Skeletal muscle cell (primary cell): ENCODE measurements at regions not wholly inside any gene's neighbourhood (a gene's known extent, or its start where the extent isn't known, plus 50 kb on each side); places are given as distances from the start of the nearest gene placed in this dataset.

Experiments used
- DNase-seq: peaks from one replicate; pipeline ENCODE4 v3.0.0-alpha.2; 2010; ENCODE audit warnings: low read depth
- H3K4me3 ChIP-seq: 2 replicates; pipeline ENCODE4 v1.5.1; 2011; ENCODE audit warnings: low read depth, mild to moderate bottlenecking, control low read depth, low read length, moderate library complexity

DNA sequence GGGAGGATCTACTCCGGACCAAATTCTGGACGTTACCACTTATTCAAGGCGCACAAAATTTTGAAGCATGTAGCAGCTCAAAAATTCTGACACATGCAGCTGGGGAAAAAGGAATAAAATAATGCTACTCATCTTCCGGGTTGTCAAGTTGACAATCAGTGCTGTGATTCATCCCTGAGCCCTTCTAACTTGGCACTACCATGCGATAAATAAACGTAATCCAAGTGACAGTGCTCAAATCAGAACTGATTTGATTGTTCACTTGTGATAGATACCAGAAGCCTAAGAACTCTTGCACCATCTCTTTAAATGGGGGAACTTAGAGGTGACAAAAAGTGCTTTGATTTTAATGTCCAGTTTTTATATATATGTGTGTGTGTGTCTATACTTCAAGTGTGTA, 230.2 kb upstream of the TLE4 start:
- no peak overlapping the region for H3K4me3 ChIP-seq
- no peak for DNase-seq

DNA sequence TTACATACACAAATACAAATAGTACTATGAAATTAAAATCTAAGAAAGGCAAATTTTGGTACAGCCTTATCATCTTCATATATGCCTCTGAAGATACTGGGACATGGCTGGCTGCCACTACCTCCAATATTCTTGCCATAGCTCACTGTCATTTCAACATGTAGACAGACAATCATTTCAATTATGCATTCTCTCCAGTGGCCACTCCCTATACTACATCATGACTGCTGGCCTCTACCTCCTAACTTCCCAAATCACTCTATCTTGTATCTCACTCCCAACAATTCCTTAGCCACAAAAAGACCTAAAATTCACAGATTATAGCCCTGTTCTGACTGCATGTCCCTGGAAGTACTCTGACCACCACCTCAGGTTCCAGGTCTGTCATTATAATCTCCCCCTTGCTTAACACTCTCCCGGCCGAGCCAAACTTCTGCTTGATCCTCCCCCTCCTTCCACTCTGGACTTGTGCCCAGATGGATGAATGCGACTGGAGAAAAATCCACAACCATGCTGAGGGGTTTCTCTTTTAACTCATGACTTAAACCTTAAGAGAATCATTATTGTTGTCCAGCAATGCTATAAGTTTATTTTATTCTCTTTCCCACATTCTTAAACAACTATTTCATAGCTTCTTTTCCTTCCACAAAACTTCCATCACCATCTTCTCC, 225.3 kb upstream of the TLE4 start:
- no peak overlapping the region for H3K4me3 ChIP-seq
- DNase-seq = no peak

DNA sequence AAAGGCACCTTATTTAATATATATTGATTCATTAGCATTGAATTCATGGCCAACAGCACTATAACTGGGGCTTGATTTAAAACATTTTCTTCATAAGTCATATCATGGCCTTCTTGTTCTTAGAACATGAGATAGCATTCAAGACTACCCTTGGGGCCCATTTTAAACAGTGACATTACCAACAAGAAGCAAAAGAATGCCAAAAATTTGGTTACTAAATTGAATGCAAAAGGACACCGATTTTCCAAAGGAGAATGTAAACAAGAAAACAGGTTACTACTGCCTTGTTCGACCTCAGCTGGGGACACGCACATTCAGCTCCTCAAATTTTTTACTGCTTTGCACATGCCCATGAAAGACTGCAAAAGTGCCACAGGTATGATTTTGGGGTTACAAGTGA, 219.4 kb upstream of the TLE4 start:
- H3K4me3 ChIP-seq = no peak overlapping the region
- no peak for DNase-seq

DNA sequence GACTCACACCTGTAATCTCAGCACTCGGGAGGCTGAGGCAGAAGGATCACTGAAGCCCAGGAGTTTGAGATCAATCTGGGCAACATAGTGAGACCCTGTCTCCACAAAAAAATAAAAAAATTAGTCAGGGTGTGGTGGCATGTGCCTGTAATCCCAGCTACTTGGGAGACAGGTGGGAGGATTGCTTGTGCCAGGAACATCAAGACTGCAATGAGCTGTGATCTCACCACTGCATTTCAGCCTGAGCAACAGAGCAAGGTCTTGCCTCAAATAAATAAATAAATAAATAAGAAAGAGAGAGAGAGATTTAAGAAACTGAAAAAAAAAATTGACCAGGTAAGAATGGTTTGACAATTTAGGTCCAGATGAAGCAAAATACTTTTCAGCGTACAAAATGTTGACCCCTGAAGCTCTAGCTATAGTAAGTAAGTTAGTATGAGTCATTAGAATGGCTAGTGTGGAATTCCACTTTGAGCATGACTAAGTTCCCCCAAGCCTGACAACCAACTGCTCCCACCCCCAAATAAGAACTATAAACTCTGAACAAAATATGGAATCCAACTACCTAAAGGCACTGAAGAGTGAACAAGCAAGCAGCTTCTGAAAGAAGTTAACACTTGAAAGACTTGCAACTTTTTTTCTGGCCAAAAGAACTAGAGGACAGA, 217.8 kb upstream of the TLE4 start:
- no peak overlapping the region for H3K4me3 ChIP-seq
- peak; percentile 21 for DNase-seq

DNA sequence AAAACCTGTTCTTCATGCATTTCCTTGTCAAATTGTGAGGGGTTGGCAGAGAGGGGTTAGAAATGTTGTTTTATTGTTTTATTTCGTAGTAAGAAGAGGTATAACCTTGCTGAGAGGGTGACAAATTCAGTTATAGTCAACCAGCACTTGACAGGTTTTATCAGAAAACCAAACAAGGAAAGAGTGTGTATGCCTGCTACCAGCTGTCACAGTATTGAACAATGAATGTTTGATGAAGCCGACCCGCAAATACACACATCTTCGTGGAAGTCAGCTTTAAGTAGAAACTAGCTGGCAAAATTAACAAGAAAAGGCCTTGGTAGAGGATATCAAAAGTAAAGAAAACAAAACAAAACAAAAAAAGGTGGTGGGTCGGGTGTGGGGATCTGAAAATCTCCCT, 214.6 kb upstream of the TLE4 start:
- no peak for DNase-seq
- no peak overlapping the region for H3K4me3 ChIP-seq

DNA sequence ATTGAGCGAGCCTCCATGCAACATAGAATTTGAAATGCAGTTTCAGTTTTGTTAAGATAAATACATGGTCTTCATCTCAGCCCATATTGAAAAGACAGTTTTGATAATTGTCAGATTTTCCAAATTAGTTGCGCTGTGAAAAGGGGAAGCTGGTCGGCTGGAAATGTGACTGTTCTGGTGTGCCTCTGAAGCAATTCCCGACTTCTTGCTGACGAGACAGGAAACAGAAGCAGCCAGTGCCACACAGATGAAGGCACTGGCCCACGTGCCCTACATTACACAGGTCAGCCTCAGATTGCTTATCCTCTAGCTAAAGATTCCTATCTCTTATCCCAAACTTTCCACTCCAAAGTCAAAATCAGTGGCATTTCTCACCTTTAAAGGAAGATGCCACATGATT, 214.1 kb upstream of the TLE4 start:
- H3K4me3 ChIP-seq = no peak overlapping the region
- DNase-seq = no peak

DNA sequence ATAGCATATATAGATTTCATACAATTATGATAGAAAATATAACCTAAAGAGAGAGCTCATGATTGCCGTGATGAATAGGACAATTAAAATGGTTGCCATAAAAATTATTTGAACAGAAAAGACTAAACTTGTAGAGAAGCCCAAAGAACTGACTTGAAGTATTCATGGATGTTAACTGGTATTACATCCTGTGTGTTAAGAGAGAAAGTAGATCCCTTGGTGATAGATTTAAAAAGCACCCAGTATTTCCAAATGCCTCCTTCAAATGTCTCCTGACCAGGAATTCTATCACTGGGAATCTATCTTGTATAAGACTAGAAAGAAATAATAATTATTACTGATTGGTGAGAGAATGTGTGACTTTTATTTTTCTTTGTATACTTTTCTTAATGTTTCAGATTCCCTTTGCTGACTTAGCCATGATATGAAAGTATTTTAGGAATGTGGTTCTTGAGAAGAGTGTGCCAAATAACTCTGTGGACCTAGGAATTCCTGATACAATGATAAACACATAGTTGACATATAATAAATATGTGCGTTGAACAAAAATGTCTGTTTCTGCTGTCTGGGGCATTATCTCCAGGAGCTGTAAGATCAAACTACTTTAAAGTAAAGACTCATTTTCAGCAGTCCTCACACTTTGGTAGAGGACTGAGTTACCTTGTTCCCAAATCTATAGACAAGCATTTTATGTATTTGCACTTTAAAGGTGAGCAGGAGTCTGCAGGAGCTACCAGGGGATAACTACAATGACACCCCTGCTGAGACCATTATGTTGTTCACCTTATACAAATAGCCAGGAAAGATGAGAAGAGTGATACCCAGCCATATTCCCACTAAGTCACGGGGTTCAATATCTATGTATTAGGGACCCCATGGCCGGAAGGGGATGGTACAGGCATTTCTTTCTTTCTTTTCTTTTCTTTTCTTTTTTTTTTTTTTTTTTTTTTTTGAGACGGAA, 211.1 kb upstream of the TLE4 start:
- H3K4me3 ChIP-seq = no peak overlapping the region
- no peak for DNase-seq

DNA sequence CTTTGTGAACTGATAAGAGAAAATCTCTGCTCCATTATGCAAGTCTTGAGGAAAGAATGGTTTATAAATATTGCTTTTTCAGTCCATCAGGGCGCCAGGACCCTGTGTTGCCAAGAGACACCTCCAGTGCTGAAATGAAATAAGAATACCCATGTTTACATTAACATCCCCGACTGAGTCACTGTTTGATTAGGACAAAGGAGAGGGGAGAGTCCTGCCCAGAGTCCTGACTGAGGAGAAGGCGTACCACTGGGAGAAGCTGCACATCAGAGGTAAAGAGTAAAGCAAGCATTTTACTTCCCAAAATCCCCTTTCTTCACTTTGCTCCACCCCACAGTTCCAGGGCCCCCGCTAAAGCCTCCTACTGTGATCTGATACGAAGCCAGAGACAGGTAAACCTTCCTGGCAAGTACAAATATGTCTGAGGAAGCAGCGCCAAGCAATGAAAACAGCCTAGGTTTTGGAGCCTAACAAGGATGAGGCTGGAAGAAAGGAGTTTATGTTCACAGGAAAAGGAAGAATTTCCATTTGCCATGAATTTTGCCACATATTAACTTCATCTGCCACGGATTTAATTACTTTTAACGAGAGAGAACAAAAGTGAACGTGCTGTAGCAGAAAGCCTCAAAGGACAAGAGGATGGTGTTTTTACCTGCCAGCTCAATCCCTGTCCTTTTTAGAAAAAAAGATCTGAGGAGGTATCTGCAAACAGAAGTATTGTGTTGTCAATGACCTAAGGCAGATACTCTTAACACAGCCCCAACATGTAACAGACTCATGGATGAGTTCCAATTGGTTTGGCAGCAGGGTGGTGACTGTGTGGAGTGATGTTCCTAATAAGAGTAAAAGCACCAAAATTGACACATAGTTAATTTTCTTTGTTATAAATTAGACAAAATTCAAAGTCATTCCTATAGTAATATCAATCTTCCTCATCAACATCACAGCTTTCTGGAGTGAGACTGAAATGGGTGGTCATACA, 209.4 kb upstream of the TLE4 start:
- DNase-seq = no peak
- no peak overlapping the region for H3K4me3 ChIP-seq

DNA sequence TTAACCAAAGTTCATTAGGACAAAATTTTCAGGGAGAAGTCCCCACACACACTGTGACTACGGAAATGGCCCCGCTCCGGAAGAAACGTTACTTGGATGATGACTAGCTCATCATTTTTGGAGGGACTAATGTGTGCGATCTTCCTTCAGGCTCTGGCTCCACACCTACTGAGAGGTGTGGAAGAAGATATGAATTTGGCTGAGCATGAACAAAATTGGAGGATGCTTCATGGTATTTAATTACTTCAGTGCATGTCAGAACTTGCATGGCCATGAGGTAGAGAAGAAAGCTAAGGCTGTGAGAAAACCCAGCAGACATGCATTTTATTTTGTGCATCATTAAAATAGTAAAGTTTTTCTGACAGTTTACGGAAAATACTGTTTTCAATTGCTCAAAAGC, 202.1 kb upstream of the TLE4 start:
- no peak overlapping the region for H3K4me3 ChIP-seq
- DNase-seq = no peak

DNA sequence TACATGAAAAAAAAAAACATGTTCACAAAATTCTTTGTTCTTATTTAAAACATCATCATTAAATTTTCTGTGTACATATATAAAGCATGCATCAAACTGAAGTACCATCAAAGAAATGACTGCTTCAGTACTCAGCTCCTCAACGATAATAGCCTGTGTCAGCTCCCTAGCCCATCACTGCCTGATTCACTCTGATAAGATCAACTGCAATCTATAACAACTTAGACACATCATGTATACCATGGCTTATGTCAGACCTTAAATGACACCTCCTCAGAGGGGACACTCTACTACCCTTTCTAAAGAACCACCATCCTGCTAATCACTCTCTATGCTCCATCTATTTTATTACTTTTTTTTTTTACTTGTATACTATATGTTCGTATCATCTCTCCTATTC, 200.5 kb upstream of the TLE4 start:
- DNase-seq = no peak
- H3K4me3 ChIP-seq = no peak overlapping the region

DNA sequence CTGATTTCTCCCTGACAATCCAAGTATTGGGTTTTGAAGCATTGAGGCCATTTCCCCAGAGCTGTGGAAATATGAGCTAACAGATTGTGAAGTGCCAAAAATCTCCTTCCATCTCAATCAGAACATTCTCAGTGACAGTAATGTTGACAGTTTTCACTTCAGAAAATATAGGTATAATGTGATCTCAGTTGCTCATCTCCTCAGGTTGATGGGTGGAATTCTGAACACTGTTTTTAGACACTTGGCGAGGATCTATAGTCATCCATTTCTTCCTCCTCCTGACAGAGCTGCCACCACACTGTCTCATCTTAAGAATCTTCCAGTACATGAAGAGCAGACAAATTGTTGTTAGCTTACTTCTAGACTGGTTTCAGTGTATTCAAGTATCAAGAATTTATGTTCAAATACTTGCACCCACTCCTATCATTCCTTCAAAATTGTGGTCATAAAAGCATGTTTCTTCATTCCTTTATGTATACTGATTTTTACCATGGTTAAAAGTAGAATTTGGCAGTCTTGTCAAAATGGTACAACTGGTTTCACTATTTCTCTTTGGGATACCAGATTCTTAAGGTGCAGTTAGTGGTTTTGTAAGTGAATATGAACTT, 199.7 kb upstream of the TLE4 start:
- no peak for DNase-seq
- H3K4me3 ChIP-seq = no peak overlapping the region

DNA sequence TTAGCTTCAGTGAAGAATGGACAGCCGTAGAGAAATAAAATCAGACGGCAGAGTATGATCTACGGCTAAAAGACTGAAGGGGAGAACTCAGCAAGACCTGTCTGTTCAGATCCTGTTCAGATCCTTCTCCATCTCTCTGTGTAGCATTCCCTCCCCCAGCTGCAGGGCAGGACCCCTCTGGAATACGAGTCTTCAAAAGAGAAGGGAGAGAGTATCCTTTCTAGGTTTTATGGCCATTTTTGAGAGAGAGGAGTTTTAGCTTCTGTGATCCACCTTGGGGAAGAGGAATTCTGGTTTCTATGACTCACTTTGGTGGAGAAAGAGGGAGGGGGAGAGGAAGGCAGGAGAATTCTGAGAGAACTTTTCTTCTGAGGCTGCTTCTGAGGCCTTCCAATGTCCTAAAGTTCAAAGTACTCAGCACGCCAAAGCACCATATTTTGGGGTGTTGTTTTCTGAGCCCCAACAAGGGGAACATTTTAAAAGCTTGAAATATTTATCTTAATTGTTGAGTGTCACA, 194.4 kb upstream of the TLE4 start:
- no peak overlapping the region for H3K4me3 ChIP-seq
- no peak for DNase-seq

DNA sequence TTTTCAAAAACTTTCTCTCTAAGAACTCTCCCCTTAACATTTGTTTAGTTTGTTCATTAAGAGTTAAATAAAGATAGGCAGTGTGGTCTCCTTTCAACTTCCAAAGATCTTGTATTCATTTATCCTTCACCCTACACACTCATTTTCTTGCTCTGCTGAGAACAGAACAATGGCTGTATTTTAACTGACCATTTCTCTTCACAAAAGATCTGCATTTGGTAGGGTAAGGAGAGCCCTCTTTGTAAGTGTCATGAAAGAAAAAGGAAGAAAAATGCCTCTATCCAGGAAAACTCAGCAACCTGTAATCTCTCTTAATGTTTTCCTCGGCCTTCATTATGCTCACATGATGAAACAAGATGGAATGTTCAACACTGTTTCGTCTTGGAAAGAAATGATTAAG, 193.7 kb upstream of the TLE4 start:
- DNase-seq = no peak
- H3K4me3 ChIP-seq = no peak overlapping the region

DNA sequence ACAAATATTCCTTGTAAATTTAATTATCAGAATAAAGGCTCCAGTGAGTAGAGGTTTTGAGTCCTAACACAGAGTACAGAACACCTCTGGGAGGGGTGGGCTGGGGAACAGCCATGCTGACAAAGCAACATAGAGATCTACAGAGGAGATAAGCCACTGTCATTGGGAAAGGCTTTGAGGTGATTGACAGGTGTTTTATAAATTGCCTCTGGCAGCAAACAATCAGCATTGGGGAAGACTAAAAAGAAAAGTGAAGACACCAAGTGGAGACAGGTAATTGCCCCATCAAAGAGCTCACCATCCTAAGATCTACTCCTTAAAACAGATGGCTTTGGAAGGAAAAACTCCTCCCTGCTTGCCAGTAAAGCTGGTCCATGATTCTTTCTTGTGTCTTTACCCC, 189.7 kb upstream of the TLE4 start:
- H3K4me3 ChIP-seq = no peak overlapping the region
- DNase-seq = no peak

DNA sequence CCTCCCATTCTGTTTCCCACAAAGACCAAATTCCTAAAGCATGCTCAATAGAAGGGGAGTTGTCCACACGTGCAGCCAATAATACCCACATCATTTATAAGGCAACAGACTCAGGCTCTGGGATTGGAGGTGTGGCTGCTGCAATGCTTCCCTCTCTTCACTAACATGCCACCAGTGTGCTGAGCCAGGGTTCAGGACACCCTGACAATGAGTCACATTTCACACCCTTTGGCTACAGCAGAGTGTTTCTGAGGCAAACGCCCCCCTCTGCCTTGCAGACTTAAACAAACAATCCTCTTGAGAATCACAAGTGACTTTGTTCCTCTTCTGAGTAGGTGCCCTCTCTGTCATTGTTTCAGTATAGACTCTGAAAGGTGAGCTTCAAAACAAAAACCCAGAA, 189.3 kb upstream of the TLE4 start:
- no peak overlapping the region for H3K4me3 ChIP-seq
- no peak for DNase-seq

DNA sequence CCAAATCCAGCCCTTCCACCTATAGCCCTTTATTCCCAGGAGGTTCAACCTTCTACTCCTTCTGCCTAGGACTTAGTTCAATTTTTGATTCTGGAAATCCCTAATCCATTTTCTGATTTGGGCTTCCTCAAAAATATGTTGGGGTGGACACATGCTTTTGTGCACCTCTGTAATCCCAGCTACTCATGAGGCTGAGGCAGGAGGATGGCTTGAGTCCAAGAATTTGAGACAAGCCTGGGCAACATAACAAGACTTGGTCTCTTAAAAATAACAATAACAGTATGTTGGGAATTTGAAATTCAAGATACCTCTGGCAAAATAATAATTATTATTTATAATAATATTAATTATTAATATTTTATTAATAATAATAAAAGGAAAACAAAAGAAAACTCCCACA, 188.7 kb upstream of the TLE4 start:
- H3K4me3 ChIP-seq = no peak overlapping the region
- no peak for DNase-seq

DNA sequence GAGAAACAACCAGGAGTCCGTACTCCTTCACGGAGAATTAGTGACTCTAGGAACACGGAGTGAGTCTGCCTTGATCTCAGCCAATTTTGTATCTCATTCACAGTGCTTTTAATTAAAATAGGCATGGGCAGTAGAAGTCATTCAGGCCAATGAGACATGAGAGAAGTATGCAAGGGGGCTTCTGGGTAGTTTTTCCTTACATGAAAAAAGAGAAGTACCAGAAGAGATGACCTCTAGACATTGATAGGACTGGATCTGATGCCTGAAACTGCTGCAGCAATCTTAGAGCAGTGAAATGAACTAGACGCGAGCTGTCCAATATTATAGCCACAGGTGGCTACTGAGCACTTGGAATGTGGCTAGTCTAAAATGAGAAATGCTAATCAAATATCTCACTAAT, 187.7 kb upstream of the TLE4 start:
- no peak for DNase-seq
- no peak overlapping the region for H3K4me3 ChIP-seq

DNA sequence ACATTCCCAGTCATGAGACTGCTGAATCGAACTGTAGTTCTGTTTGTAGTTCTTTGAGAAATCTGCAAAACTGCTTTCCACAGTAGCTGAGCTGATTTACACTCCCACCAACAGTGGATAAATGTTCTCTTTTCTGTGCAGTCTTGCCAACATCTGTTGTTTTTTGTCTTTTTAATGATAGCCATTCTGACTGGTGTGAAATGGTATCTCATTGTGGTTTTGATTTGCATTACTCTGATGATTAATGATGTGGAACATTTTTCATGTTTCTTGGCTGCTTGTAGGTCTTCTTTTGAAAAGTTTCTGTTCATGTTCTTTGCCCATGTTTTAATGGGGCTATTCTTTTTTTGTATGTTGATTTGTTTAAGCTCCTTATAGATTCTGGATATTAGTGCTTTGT, 187.3 kb upstream of the TLE4 start:
- no peak overlapping the region for H3K4me3 ChIP-seq
- DNase-seq = no peak
